NCI-H1092 treated with DMSO at 0.1 percent for 48 hours (cell line): ENCODE measurements at regions not wholly inside any gene's neighbourhood (a gene's known extent, or its start where the extent isn't known, plus 50 kb on each side); places are given as distances from the start of the nearest gene placed in this dataset.

Experiments
- DNase-seq: peaks from one replicate; lab custom pipeline; 2025; lab: John Stamatoyannopoulos, UW

DNA sequence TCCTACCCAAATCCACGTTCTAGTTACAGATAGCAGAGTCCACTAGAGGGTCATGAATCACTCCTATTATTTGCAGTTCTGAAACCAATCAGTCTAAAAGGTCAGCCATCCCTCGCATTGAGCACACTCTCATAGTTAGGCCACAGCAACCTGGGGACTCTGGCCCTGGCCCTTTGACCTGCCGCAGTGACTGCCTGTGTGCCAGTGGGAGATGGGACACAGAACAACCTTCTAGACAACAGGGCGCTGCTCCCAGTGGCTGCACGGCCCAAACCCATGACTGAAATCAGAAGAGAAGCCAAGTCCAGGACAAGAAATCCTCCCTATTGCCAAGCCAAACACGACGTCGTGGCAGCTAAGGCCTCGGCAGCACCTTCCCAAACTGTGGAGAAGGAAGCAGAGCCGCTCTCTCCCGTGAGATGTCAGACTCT is 158.5 kb downstream of the HERPUD2 start:
- DNase-seq = no peak

DNA sequence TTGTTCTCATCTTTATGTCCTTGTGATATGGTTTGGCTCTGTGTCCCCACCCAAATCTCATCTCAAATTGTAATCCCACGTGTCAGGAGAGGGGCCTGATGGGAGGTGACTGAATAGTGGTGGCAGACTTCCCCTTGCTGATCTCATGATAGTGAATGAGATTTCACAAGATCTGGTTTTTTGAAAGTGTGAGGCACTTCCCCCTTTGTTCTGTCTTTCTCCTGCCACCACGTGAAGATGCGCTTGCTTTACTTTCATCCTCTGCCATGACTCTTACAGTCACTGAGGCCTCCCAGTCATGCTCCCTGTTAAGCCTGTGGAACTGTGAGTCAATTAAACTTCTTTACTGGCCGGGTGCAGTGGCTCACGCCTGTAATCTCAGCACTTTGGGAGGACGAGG is 161.0 kb downstream of the HERPUD2 start:
- no peak for DNase-seq

DNA sequence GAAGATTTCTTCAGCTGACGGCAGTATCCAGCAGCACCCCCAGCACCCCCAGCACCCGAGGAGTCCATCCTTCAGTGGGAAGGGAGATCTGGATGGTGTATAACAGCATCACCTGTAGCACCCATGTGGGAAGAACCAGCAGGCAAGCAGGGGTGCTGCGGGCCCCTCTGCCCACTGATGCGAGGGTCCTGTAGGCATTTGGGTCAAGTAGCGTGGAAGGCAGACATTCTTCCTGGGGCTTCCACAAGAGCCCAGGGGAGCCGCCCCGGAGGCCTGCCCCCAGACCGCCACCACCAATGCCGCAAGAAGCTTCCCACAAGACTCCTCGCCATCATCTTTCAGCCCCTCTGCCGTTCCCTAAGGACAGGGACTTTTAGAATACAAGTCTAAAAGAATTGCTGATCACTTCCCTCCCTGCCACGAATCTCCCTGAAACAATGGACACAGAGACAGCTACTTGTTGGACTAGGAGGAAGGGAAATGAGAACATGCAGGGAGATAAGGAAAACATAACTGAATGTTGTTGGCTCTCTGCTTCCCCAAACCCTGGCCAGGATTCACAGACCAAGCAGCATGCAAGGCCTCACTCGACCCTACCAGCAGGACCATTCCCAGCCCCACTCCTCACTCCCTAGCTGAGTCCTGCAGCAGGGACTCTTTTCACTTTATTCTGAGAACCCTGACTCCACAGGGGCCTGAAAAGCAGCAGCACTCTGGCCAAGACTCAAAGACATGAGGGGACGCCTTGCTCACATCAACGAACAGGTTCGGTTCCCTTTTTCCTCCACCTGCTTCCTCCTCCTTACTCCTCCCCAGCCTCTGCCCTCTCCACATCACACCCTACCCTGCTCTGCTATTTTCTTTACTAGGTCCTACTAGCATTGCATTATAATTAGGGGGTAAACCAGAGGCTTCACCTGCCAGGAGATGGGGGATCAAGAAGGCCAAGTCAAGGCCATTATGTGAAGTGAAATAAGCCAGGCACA is 164.5 kb downstream of the HERPUD2 start:
- no peak for DNase-seq

DNA sequence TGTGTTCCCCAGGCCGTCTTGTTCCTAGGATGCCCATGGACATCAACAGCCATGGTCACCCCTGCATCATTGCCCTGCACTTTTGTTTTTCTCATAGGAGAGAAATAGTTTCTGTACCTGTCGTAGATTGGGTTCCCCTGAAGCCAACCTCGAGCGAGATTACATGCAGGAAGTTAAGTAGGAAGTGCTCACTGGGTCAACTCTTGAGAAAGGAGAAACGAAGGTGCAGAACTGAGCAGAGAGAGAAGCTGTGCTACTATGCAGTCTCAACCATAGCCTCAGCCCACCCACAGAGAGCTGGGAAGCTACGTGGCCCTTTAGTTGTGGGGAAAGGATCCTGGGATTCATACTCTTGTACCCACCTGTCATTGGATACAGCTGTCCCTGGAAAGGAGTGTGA is 165.2 kb downstream of the HERPUD2 start:
- no peak for DNase-seq

DNA sequence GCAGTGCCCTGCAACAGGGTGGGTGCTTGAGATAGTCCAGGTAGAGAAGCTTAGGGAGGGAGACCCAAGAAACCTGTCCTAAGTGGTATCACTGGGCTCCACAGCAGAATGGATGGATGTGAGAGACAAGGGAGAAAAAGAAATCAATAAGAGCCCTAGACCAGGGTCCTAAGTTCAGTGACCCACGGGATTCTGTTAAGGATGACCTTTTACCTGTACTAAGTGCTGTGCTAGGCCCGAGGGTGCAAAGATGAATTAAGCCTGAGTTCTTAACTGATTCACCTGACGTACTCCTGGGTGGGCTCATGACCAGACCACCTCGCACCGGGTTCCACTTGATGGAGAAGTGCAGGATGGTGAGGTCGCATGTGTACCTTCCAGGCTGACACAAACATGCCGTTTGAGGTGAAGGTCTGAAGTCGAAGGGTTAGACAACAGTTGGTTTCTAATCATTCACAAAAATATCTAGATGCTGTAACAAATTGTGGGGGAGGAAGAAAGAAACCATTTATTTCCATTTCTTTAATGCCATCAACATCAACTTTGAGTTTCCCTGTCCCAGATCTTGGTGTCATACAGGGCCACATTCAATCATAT is 166.5 kb downstream of the HERPUD2 start:
- DNase-seq = no peak

DNA sequence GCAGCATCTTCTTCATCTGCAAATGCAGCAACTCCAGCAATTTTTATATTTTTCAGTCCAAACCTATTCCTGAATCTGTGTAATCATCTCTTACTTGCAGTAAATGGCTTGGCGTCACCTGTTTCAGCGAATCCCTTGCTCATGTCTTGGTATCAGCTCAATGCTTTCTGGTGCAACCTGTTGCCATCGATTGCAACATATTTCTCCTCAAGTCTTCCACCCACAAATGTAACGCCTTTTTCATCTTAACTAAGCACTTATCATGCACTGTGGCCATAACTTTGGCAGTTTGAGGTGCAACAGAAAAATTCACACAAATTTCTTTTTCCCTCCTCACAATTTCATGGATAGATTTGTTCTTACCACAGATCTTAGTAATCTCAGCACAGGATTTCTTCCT is 168.3 kb downstream of the HERPUD2 start:
- no peak for DNase-seq

DNA sequence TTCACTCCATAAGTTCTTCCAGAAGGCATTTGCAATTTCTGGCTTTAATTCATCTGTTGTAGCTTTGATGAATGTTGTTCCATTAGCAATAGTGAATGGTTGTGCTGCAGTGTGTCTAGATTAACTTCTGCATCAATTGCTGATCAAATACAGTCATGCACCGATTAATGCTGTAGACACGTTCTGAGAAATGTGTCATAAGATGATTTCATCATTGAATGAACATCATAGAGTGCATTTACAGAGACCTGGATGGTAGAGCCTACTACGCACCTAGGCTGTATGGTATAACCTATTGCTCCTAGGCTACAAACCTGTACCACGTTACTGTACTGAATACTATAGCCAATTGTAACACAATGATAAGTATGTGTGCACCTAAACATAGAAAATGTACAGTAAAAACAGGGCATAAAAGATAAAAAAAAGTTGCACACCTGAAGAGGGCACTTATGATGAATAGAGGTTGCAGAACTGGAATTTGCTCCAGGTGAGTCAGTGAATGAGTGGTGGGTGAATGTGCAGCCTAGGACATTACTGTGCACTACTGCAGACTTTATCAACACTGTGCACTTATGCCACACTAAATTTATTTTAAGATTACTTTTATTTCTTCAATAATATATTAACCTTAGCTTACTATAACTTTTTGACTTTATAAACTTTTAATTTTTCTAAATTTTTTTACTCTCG is 170.7 kb downstream of the HERPUD2 start:
- DNase-seq = no peak

DNA sequence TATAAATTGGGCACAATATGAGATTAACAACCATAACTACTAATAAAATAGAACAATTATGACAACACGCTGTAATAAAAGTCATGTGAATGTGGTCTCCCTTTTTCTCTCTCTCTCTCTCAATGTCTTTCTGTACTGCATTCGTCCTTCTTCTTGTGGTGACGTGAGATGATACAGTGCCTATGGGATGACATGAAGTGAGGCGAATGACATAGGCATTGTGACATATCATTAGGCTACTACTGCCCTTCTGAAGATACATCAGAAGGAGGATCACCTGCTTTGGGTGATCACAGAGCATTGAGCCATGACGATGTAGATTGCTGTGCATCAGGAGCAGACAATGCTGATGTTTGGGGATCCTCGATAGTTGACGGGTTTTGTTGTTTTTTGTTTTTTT is 171.6 kb downstream of the HERPUD2 start:
- DNase-seq = no peak

DNA sequence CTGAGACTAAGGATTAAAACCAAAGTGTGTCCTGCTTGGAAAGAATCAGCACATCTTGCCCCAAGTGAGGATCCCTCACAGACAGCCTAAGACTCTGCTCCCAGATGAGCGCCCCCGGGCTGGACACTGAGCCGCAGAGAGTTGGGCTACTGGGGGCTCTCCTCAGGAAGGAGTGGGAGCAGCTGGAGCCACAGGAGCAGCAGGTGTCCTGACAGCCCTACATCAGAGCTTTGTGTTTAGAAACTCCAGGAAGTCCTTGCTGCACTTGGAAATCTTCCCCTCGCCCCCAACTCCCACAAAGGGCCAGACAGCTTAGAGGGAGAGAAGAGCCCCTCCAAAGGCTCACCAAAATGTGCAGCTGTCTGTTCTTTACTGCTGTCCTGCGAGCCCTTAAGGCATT is 172.2 kb downstream of the HERPUD2 start:
- no peak for DNase-seq

DNA sequence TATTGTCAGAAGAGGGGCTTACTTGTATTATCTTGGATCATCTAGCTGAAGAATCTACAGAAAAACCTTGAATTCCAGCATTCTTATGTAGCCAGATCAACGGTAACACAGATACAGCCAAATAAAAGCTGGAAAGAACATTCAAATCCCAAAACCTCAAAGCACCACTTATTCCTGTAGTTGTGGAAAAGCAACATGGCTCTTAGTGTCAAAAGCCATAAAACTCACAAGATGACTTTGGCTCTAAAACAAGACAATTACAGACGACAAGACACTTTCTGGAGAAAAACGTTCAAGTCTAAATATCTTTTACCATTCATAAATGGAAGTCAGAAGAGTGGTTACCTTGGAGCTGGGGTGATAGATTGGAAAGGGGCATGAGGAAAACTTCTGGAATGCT is 173.0 kb downstream of the HERPUD2 start:
- DNase-seq = no peak

DNA sequence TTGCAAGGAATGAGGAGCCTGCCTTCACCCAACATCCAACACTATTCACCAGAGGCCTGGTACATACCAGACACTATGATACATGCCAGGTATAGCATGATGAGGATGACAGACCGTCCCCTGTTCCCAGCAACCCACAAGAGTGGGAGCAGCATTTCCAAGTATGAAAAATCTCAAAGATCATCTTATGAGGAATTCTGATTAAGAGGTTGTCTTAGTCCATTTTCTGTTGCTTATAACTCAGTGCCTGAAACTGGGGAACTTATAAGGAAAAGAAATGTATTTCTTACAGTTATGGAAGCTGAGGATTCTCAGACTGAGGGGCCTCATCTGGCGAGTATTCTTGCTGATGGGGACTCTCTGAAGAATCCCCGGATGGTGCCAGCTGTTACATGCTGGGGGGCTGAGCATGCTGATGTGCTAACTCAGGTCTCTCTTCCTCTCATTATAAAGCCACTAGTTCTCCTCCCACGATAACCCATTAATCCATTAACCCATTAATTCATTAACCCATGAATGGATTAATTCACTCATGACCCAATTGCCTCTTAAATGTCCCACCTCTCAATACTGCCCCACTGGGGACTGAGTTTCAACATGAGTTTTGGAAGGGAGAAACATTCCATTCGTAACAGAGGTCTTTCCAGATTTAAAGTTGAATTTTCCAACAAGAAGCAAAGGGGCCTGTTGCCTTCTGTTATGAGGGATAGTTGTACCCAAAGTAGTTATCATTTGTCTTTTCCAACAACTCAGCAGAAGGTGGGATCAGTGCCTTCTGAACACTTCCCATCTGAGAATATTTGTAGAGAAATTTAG is 173.9 kb downstream of the HERPUD2 start:
- DNase-seq = no peak

DNA sequence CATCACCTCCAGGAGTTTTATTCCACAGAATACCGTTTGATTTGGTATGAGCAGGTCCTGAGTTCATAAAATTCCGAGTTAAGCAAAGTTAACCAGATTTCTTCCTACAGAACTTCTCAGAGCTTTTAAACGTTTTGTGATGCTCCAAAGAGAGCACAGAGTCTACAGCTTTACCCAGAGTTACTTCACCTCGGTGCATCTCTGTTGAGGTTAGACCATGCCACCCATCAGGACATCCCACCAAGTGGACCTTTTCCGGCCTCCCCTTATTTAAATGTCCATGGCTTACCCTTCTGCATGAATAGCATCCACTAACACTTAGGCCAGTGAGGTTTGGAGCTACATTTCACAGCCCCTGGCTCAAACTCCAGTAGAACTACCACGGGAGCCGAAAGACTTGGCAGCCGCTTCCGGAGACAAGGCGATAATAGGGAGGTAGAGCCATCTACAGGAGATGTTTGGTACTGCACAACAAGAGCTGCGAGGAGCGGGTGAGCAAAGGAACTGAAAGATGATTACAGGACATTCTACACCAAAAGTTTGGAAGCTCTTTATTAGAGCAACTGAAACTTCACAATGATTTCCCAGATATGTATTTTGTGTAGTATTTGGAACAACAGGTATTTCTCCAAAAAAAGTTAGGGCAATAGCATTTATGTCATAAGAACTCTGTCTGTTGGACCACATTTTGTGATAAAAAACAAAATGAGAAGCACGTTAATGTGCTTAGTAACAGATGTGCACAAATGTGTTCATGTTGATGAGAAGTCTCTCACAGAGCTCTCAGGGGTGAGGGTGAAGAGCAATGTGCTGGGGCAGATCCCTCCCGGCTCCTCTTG is 174.7 kb downstream of the HERPUD2 start:
- DNase-seq = peak; percentile 81

DNA sequence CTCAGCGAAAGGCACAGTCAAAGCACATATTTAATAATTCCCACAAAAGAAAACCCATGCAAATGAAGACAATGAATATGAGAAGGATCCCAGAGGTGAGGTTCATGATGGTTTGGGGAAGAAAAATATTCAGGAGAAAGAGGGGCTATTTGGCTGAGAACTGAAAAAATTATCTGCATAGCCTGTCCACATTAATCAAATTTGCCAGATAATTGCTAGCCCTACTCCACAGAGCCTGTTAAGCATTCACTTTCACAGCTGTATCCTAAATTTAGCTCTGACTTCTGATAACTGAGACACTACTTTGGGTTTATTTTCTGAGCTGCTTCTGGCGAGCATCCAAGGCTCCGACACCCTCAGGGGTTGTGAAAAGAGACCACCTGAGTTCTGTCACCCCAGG is 176.2 kb downstream of the HERPUD2 start:
- DNase-seq = no peak

DNA sequence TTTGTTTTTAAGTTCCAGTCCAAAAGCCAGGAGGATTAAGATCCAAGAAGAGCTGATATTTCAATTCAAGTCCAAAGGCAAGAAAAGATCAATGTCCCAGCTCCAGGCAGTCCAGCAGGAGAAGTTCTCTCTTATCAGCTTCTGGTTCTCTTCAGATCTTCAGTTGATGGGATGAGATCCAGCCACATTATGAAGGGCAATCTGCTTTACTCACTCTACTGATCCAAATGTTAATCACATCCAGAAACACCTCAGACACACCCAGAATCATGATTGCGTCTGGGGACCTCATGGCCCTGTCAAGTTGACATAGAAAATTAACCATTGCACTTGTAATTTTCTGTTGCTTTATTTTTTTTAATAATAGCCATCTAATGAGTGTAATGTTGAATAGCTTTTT is 178.4 kb downstream of the HERPUD2 start:
- DNase-seq = no peak

DNA sequence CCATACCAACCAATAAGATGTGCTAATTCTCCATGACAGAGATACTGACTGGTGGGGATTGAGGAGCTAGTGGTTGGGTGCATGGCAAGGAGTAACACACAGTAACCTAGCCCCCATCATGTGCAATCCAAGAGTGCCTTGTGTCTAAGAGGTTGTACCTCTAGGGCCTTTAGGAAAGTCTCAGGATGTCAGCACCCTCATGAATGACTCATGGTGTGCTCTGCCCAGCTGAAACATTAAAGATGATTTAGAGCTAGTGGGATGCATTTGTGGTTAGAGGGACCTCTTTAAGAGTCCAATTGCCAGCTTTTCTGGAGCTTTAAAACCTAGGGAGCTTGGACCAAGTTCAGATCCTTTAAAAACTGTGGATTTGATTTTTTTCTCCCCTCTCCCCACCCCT is 181.1 kb downstream of the HERPUD2 start:
- DNase-seq = no peak

DNA sequence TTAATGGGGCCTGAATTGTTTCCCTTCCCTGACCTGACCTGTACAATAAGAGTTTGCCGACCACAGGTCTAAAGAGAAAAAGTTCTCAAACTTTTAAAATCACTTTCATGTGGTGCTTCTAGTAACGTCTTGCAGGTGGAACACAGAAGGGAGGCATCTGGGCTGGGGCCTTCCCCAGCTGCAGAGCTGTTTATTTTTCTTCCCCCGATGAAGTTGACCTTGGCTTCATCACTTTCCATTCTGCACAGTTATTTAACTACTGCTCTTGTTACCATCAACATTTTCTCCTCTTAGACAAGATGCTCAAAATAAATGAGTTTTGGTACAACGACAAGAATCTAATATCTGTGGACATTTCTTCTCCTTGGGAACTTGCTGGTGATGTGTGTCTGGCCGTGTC is 181.7 kb downstream of the HERPUD2 start:
- DNase-seq = no peak

DNA sequence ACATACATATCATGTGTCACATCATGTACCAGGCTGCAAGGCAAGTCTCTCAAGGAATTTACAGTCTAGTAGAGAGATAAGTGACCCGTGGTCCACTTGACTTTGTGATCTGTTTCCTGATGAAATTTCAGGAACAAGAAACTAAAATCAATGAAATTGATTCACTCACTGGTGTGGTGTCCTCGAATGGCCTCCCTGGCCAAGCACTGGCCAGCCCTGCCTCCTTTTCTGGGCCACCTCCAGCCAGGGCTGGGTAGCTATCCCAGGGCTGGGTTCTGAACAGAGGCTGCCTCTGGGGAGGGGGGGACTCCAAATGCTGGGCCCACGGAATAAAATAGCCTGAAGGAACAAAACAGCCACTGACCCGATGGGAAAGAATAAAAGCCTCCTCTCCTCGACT is 182.2 kb downstream of the HERPUD2 start:
- DNase-seq = no peak

DNA sequence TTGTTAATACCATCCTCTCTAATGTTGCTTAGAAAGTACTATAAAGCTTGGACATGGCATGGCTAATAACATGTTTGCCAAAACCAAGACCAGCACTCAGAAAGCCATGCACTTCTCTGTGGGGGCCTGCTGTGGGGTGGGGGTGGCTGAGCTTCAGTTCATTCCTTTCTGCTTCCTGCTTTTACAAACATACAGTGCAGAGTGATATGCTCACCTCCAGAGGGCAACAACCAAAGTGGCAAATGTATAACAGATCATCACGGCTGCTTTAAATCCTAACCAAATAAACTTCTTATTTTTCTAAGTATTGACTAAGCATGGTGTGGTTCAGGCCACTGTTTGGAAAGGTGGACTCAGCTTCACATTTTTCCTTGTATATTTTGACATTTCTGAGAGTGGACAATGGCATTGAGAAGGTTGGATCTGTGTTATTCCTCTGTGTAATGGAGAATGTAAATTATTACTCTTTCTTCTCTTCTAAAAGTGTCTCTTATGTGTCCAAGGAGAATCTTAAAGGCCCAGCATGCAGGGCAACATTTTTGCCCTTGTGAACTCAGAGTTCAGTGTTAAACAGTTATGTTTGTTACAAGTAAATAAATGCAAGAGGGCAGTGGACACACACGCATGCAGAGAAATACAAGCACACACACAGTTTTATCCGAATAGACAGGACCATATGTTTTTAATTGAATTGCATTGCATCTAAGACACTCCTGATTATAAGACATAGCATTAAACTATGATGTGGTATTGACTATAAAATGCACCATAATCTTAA is 186.1 kb downstream of the HERPUD2 start:
- no peak for DNase-seq

DNA sequence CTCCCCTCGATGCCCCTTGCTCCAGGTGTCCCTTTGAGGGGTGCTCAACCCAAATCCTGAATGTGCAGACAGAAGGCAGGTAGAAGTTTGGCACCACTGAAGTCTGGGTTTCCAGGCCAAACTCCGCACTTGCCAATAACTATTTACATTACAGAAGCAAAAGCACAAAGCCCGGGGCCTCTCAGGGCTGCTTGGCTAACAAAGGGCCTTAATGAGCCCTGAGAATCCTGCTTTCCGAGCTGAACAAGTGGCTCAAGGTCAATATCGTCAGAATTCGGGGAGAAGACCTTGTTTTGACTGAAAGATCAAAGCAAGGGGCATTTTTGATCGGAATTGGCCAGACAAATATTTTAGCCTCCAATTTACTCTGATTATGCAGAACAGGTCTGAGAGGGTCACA is 189.9 kb downstream of the HERPUD2 start:
- DNase-seq = peak; percentile 91

DNA sequence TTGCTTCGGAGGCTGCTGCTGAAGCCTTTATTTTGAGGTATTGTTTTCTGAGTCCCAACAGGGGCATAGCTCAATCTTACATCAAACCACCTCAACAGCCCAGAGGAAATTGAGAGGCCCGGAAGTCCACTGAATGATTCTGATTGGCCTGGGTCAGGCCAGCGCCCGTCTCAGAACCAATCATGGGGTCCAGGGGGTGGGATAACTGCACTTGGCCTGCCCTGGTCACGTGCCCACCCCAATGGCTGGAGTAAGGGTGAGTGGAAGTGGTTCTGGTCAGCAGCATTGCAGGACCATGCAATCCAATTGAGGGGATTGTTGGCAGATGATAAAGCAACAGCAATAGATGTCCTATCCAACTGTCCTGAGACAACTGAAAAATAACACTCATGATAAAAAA is 190.6 kb downstream of the HERPUD2 start:
- no peak for DNase-seq
